Loucy (cell line): ENCODE measurements at regions not wholly inside any gene's neighbourhood (a gene's known extent, or its start where the extent isn't known, plus 50 kb on each side); places are given as distances from the start of the nearest gene placed in this dataset.

Experiments
- EZH2phosphoT487 ChIP-seq: fragments of 200-600 bp; IDR thresholded peaks from 2 replicates; pipeline ENCODE4 v1.6.1; 2018; ENCODE audit warnings: antibody characterized with exemption, mild to moderate bottlenecking, moderate library complexity, borderline replicate concordance
- TF ChIP-seq, protein P1 (sequence below): fragments of 200-600 bp; sonication (generic); conservative IDR thresholded peaks from 2 replicates; pipeline ENCODE4 v1.5.1; 2014; ENCODE audit warnings: mild to moderate bottlenecking, antibody characterized with exemption, low read length

DNA sequence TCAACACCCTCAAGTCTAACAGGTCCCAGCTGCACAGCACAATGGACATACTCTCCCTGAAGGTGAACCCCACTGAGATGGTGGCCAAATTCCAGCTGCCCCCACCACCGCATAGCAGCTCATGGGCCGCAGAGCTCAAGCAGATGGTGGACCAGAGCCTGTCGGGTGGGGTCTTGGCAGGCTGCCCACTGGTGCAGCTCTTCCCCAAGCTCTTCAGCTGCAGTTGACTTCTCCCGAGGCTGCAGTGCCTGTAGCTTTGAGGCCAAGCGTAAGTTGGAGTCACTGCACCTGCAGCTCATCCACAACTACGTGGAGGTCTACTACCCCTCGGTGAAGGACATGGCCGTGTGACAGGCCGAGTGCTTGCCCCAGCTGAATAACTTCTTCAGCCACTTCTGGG lies 56.6 kb upstream of the SPTLC1 start:
- TF ChIP-seq, protein P1, sequence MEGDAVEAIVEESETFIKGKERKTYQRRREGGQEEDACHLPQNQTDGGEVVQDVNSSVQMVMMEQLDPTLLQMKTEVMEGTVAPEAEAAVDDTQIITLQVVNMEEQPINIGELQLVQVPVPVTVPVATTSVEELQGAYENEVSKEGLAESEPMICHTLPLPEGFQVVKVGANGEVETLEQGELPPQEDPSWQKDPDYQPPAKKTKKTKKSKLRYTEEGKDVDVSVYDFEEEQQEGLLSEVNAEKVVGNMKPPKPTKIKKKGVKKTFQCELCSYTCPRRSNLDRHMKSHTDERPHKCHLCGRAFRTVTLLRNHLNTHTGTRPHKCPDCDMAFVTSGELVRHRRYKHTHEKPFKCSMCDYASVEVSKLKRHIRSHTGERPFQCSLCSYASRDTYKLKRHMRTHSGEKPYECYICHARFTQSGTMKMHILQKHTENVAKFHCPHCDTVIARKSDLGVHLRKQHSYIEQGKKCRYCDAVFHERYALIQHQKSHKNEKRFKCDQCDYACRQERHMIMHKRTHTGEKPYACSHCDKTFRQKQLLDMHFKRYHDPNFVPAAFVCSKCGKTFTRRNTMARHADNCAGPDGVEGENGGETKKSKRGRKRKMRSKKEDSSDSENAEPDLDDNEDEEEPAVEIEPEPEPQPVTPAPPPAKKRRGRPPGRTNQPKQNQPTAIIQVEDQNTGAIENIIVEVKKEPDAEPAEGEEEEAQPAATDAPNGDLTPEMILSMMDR: no peak
- no peak for TF ChIP-seq EZH2phosphoT487
